Gastroesophageal sphincter (tissue), 4 donors: ENCODE measurements at regions not wholly inside any gene's neighbourhood (a gene's known extent, or its start where the extent isn't known, plus 50 kb on each side); places are given as distances from the start of the nearest gene placed in this dataset.

ENCODE experiments used
- ATAC-seq: fragments of 150-250 bp; one replicate; pipeline ENCODE4 v1.9.1; 2016; ENCODE audit warnings: mild to moderate bottlenecking, moderate library complexity
- H3K27ac ChIP-seq, 4 donors: fragments of 200-600 bp; sonication (generic) in 3 of 4; 1 replicate in 3 of 4; 2 replicates in 1 of 4; pipeline ENCODE4 v1.5.1; 2016 to 2019
- H3K27me3 ChIP-seq: fragments of 200-600 bp; sonication (generic); one replicate; pipeline ENCODE4 v1.5.1; 2019
- H3K36me3 ChIP-seq, 2 donors: fragments of 200-600 bp; sonication (generic); one replicate each; pipeline ENCODE4 v1.5.1; 2019; ENCODE audit warnings: control low read depth in 1 of 2
- H3K4me1 ChIP-seq, 3 donors: fragments of 200-600 bp; sonication (generic); 1 replicate in 2 of 3; 2 replicates in 1 of 3; pipeline ENCODE4 v1.5.1; 2016 to 2019; ENCODE audit warnings: control low read depth in 2 of 3
- H3K4me3 ChIP-seq, 2 donors: fragments of 200-600 bp; sonication (generic); one replicate each; pipeline ENCODE4 v1.5.1; 2019; ENCODE audit warnings: mild to moderate bottlenecking in 1 of 2, moderate library complexity in 1 of 2
- H3K9me3 ChIP-seq, 3 donors: fragments of 200-600 bp; sonication (generic); one replicate each; pipeline ENCODE4 v1.5.1; 2017 to 2019; ENCODE audit warnings: control low read depth in 2 of 3
- CTCF ChIP-seq, 4 experiments: fragments of 200-600 bp in 2 of 4; fragments of 450-650 bp in 2 of 4; sonication (generic) in 1 of 4; IDR thresholded peaks; one replicate each; pipeline ENCODE4 v1.5.1; 2017 to 2019; ENCODE audit warnings: antibody characterized with exemption in 4 of 4, mild to moderate bottlenecking in 2 of 4, moderate library complexity in 2 of 4
- EP300 ChIP-seq: sonication (generic); formaldehyde crosslinking; IDR thresholded peaks from one replicate; pipeline ENCODE4 v1.6.1; 2017; ENCODE audit warnings: antibody characterized with exemption, mild to moderate bottlenecking
- POLR2A ChIP-seq, 2 donors: fragments of 450-650 bp; IDR thresholded peaks; one replicate each; pipeline ENCODE4 v1.6.1; 2017; ENCODE audit warnings: antibody characterized with exemption in 2 of 2, mild to moderate bottlenecking in 2 of 2, moderate library complexity in 1 of 2
- POLR2AphosphoS5 ChIP-seq: sonication (generic); formaldehyde crosslinking; IDR thresholded peaks from one replicate; pipeline ENCODE4 v1.6.1; 2017; ENCODE audit warnings: antibody characterized with exemption
- WGBS, 2 donors: methylation state at CpG; one replicate each; pipeline ENCODE4 v1.1.5; 2018; ENCODE audit warnings: low coverage in 1 of 2; 5-methylcytosine and 5-hydroxymethylcytosine counted together

DNA sequence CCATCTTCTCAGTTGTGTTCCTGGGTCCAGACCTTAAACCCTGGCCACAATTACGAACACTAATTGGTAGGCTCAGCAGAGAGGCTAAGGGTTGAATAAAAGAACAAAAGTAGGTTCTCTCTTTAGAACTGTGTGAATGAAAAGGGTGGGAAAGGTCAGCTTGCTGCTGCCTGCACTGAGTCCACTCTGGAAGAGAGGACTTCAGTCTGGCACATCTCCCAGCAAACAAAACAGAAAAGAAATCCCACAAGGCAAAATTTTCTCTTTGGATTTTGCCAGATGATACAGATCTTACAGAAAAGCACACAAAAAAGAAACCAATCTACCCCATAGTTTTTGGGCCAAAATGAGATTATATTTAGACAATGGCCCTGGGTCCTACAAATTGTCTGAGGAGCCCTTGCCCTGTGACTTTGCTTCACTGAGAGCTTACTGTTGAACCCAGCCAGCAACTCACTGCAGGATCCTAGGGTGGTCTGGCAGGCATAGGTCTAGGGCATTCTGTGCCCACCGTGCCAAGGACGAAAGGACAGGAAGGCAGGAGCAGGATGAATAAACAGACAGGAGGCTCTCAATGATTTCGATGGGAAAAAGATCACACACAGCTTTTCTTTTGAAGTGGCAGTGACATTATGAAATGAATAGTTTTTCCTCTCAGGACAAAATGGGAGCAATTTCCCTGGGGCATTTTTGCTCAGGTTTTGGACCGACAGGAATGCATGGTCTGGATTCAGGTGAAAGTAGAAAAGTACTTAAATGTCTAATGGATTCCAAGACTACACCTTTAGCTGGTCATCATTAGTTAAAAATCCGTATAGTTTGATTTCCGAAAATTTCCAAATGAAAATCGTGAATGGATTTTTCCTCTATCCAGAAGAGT, 68.4 kb upstream of the STAM2 start:
- TF ChIP-seq CTCF (IDR thresholded peaks at IDR 0.05), result no peak
- no peak for TF ChIP-seq EP300
- no peak for TF ChIP-seq POLR2AphosphoS5
- no peak for TF ChIP-seq POLR2A (IDR thresholded peaks at IDR 0.05)
- H3K27me3 ChIP-seq, result no peaks in the 10 kb centered on the region
- no peaks in the 10 kb centered on the region for H3K9me3 ChIP-seq
- H3K36me3 ChIP-seq, result no peaks in the 10 kb centered on the region
- 78 to 96% methylated on average over 3 to 8 of the region's 8 CpGs for WGBS, 2 donors
- H3K4me3 ChIP-seq, result no peak overlapping the region
- H3K27ac ChIP-seq, result no peak overlapping the region
- H3K4me1 ChIP-seq, result peaks cover 0 to 10% (median 0%) of the 10 kb centered on the region in 3 donors
- ATAC-seq, result no peak

GRCh38 chr2:152245653-152246052, 70.1 kb upstream of the STAM2 start:
- no peaks in the 10 kb centered on the region for H3K36me3 ChIP-seq
- no peak for ATAC-seq
- H3K27me3 ChIP-seq, result no peaks in the 10 kb centered on the region
- no peak overlapping the region for H3K4me3 ChIP-seq
- TF ChIP-seq CTCF (IDR thresholded peaks at IDR 0.05), result no peak
- TF ChIP-seq EP300, result no peak
- no peak for TF ChIP-seq POLR2A (IDR thresholded peaks at IDR 0.05)
- no peak for TF ChIP-seq POLR2AphosphoS5
- H3K9me3 ChIP-seq, result no peaks in the 10 kb centered on the region
- no peak overlapping the region for H3K27ac ChIP-seq
- H3K4me1 ChIP-seq, result peaks cover 0 to 10% (median 0%) of the 10 kb centered on the region in 3 donors

DNA sequence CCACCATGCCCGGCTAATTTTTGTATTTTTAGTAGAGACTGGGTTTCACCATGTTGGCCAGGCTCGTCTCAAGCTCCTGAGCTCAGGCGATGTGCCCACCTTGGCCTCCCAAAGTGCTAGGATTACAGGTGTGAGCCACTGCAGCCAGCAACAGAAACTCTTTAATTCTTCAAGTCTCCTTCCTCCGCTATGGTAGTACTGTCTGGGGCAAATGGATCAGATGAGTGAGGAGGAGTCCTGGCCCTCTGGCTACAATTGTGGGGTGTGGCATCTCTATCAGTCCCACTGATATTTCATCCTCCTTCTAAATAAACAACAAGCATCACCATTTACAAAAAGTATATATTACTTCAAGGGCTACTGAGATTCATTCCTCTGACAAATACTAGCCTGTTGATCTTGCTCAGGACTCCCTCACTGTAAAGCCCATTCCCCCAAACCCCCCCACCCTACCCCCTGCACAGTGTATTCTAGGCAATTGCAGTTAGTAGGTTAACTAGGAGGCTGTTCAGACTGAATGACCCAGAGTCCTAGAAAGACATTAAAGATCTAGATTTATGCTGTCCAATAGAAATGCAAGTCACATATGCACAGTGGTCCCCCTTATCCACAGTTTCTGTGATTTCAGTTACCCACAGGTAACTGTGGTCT, 71.2 kb upstream of the STAM2 start:
- H3K27me3 ChIP-seq, result no peaks in the 10 kb centered on the region
- no peaks in the 10 kb centered on the region for H3K9me3 ChIP-seq
- H3K4me1 ChIP-seq, result peaks cover 0 to 10% (median 0%) of the 10 kb centered on the region in 3 donors
- WGBS, 2 donors, result 87 to 97% methylated on average over 4 of the region's 4 CpGs
- no peak overlapping the region for H3K4me3 ChIP-seq
- H3K27ac ChIP-seq, result no peak overlapping the region
- ATAC-seq, result no peak
- TF ChIP-seq POLR2AphosphoS5, result no peak
- TF ChIP-seq POLR2A (IDR thresholded peaks at IDR 0.05), result no peak
- TF ChIP-seq CTCF (IDR thresholded peaks at IDR 0.05), result no peak
- TF ChIP-seq EP300, result no peak
- no peaks in the 10 kb centered on the region for H3K36me3 ChIP-seq

- no peaks in the 10 kb centered on the region for H3K9me3 ChIP-seq
- WGBS, 2 donors, result 70 to 86% methylated on average over 2 of the region's 2 CpGs
- no peak overlapping the region for H3K4me3 ChIP-seq
- no peaks in the 10 kb centered on the region for H3K36me3 ChIP-seq
- no peak for TF ChIP-seq POLR2A (IDR thresholded peaks at IDR 0.05)
- no peak for TF ChIP-seq CTCF (IDR thresholded peaks at IDR 0.05)
- no peak for TF ChIP-seq EP300
- no peak for TF ChIP-seq POLR2AphosphoS5
- ATAC-seq, result no peak
- H3K4me1 ChIP-seq, result peaks cover 0 to 10% (median 0%) of the 10 kb centered on the region in 3 donors
- H3K27ac ChIP-seq, result no peak overlapping the region
- no peaks in the 10 kb centered on the region for H3K27me3 ChIP-seq
Measured at GRCh38 chr2:152247337-152247695, 71.8 kb upstream of the STAM2 start.
